ENCODE measurements at regions not wholly inside any gene's neighbourhood (a gene's known extent, or its start where the extent isn't known, plus 50 kb on each side); places are given as distances from the start of the nearest gene placed in this dataset.

DNA sequence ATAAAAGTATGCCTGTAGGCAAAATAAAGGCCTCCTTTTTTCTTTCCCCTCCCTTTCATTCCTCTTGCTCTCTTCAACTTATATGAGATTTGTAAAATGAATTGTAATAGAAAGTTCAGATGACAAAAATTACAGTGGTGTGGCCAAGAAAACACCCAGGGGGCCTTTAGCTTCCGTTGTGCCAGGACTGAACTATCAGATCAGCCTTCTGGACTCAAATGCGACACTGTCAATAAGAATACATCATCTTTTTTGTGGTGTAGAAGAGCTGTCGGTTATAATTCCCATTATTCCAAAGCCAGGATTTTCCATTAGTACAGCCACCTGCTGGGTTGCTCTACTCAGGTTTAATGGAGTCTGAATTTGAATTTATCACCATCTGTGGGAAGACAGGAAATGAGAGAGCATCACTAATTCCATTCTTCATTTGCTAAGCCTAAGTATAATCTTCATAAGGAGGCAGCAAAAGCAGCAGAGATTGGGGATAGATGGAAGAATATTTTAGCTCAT lies 443.4 kb downstream of the ANXA1 start:
- intact Hi-C loops (cut with DNase I), result no loop called here
- TF ChIP-seq, protein P1, sequence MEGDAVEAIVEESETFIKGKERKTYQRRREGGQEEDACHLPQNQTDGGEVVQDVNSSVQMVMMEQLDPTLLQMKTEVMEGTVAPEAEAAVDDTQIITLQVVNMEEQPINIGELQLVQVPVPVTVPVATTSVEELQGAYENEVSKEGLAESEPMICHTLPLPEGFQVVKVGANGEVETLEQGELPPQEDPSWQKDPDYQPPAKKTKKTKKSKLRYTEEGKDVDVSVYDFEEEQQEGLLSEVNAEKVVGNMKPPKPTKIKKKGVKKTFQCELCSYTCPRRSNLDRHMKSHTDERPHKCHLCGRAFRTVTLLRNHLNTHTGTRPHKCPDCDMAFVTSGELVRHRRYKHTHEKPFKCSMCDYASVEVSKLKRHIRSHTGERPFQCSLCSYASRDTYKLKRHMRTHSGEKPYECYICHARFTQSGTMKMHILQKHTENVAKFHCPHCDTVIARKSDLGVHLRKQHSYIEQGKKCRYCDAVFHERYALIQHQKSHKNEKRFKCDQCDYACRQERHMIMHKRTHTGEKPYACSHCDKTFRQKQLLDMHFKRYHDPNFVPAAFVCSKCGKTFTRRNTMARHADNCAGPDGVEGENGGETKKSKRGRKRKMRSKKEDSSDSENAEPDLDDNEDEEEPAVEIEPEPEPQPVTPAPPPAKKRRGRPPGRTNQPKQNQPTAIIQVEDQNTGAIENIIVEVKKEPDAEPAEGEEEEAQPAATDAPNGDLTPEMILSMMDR (IDR thresholded peaks at IDR 0.05), result no peak
- TF ChIP-seq POLR2A (IDR thresholded peaks at IDR 0.05), result no peak
- H3K27me3 ChIP-seq, result no peaks in the 10 kb centered on the region
- no peaks in the 10 kb centered on the region for H3K4me1 ChIP-seq
- no peaks in the 10 kb centered on the region for H3K9me3 ChIP-seq
- no peak overlapping the region for H3K4me3 ChIP-seq
- DNase-seq, result no peak
- ATAC-seq, result no peak
- WGBS, 2 donors, result 67 to 68% methylated on average over 3 of the region's 3 CpGs
- H3K27ac ChIP-seq, result no peak overlapping the region
- H3K36me3 ChIP-seq (replicated peaks in 1 of 2; ENCODE audit: insufficient read depth in 1 of 2, low read depth in 2 of 2), result no peaks in the 10 kb centered on the region

DNA sequence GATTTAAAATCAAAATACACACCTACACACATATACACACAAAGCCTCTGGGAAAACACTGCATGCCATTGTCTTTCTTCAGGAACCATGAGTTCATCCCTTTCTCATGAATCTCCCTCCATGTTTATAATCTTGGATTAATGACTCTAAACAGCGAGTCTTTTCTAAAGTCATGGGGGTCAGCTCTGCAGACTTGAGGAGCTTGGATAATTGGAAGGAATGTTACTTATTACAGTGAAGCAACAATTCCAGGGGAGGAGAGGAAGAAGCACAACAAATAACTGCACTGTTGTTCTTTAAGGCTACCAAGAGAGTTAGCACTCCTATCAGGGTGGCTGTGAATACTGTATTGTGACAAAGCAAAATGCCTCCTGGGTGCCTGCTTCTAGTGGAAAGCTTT lies 444.7 kb downstream of the ANXA1 start:
- TF ChIP-seq, protein P1 (IDR thresholded peaks at IDR 0.05), result no peak
- no peak for TF ChIP-seq POLR2A (IDR thresholded peaks at IDR 0.05)
- Histone ChIP-seq H3K36me3 (replicated peaks in 1 of 2; ENCODE audit: insufficient read depth in 1 of 2, low read depth in 2 of 2) (no peaks in the 10 kb centered on the region), H3K4me1 (no peaks in the 10 kb centered on the region), H3K9me3 (no peaks in the 10 kb centered on the region), H3K27me3 (no peaks in the 10 kb centered on the region), H3K4me3 (no peak overlapping the region), H3K27ac (no peak overlapping the region)
- no peak for ATAC-seq
- 33 to 44% methylated on average over 1 of the region's 1 CpG for WGBS, 2 donors
- intact Hi-C loops (cut with DNase I), result no loop called here
- no peak for DNase-seq

DNA sequence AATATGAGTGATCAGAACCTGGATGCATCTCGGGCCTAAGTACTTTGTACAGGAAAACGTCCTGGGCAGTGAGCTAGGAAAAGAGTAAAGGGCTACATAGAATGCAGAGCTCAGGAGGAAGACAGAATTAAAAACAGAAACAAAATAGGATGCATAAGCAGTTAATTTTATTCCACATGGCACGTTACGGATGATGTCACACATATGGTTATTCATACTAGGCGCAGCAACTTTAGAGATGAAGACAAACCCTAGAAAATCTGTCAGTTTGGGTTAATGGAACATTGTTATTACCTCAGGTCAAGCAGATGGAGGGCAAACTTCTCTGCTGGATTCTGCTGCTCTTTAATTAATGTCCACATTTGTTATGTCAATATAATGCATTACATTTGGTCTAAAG lies 445.4 kb downstream of the ANXA1 start:
- intact Hi-C loops (cut with DNase I), result no loop called here
- H3K4me3 ChIP-seq, result no peak overlapping the region
- DNase-seq, result no peak
- no peaks in the 10 kb centered on the region for H3K27me3 ChIP-seq
- no peak for TF ChIP-seq POLR2A (IDR thresholded peaks at IDR 0.05)
- TF ChIP-seq, protein P1 (IDR thresholded peaks at IDR 0.05), result no peak
- H3K4me1 ChIP-seq, result no peaks in the 10 kb centered on the region
- H3K36me3 ChIP-seq (replicated peaks in 1 of 2; ENCODE audit: insufficient read depth in 1 of 2, low read depth in 2 of 2), result no peaks in the 10 kb centered on the region
- ATAC-seq, result no peak
- no peaks in the 10 kb centered on the region for H3K9me3 ChIP-seq
- WGBS, 2 donors, result 54 to 55% methylated on average over 5 of the region's 5 CpGs
- H3K27ac ChIP-seq, result no peak overlapping the region

DNA sequence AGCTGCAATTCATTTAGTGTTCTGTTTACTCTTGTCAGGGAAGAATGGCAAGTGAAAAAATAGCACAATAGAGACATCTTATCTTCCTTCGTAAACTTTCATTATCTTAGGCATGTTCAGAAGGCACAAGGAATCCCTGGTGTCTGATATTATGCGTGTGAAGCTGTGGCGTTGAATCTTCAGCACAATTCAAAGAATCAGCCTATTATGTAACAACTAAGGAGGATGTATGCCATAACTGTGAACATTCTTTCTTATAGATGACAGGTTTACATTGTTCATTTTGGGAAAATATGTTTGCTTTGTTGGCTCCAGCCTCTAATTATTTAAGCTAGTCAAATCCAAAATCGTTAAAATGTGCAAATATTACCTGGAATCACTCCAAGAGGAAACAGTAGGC lies 446.1 kb downstream of the ANXA1 start:
- intact Hi-C loops (cut with DNase I), result no loop called here
- H3K36me3 ChIP-seq (replicated peaks in 1 of 2; ENCODE audit: insufficient read depth in 1 of 2, low read depth in 2 of 2), result no peaks in the 10 kb centered on the region
- no peak for TF ChIP-seq POLR2A (IDR thresholded peaks at IDR 0.05)
- TF ChIP-seq, protein P1 (IDR thresholded peaks at IDR 0.05), result no peak
- 8 to 13% methylated on average over 4 of the region's 4 CpGs for WGBS, 2 donors
- DNase-seq, result no peak
- H3K27me3 ChIP-seq, result no peaks in the 10 kb centered on the region
- H3K4me1 ChIP-seq, result no peaks in the 10 kb centered on the region
- no peak for ATAC-seq
- H3K27ac ChIP-seq, result no peak overlapping the region
- no peaks in the 10 kb centered on the region for H3K9me3 ChIP-seq
- H3K4me3 ChIP-seq, result no peak overlapping the region

DNA sequence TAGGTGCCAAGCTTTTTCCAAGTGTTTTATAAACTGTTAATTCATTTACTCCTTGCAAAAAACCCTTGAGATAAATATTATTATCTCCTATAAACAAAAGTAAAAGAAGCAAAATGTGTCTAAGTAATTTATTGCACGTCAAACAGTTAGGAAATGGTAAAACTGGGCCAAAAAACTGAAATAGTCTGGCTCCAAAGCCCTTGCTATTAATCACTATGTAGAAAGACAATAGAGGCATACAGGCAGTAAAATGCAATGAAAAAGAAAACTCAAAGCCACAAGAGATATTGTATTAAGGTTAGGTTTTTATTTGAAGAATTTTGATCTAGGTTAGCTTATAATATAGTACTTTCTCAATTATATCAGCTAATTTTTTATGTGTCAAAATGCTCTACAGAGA lies 457.7 kb downstream of the ANXA1 start:
- no peak for ATAC-seq
- no peak overlapping the region for H3K4me3 ChIP-seq
- H3K36me3 ChIP-seq (replicated peaks in 1 of 2; ENCODE audit: insufficient read depth in 1 of 2, low read depth in 2 of 2), result no peaks in the 10 kb centered on the region
- no peak for DNase-seq
- no peak overlapping the region for H3K27ac ChIP-seq
- intact Hi-C loops (cut with DNase I), result no loop called here
- no peaks in the 10 kb centered on the region for H3K9me3 ChIP-seq
- no peaks in the 10 kb centered on the region for H3K4me1 ChIP-seq
- 19 to 28% methylated on average over 1 of the region's 1 CpG for WGBS, 2 donors
- H3K27me3 ChIP-seq, result no peaks in the 10 kb centered on the region
- TF ChIP-seq, protein P1 (IDR thresholded peaks at IDR 0.05), result no peak
- TF ChIP-seq POLR2A (IDR thresholded peaks at IDR 0.05), result no peak

All from body of pancreas (tissue), 4 donors.